H7 (cell line): ENCODE measurements at regions not wholly inside any gene's neighbourhood (a gene's known extent, or its start where the extent isn't known, plus 50 kb on each side); places are given as distances from the start of the nearest gene placed in this dataset.
A peak's percentile ranks its signal among the peaks of the same experiment; 100 is the strongest.

ENCODE experiments used
- DNase-seq: peaks from one replicate; pipeline ENCODE4 v3.0.0; 2012
- H3K27me3 ChIP-seq: 2 replicates; pipeline ENCODE4 v1.6.0; 2011; ENCODE audit warnings: mild to moderate bottlenecking, low read length; ENCODE audit not compliant: control insufficient read depth, insufficient read depth
- H3K36me3 ChIP-seq: replicated peaks from 2 replicates; pipeline ENCODE4 v1.5.1; 2011; ENCODE audit warnings: low read length; ENCODE audit not compliant: control insufficient read depth, insufficient read depth
- H3K4me3 ChIP-seq: 2 replicates; pipeline ENCODE4 v1.5.1; 2011; ENCODE audit warnings: low read depth, mild to moderate bottlenecking, control low read depth, low read length, moderate library complexity; ENCODE audit not compliant: insufficient read depth

DNA sequence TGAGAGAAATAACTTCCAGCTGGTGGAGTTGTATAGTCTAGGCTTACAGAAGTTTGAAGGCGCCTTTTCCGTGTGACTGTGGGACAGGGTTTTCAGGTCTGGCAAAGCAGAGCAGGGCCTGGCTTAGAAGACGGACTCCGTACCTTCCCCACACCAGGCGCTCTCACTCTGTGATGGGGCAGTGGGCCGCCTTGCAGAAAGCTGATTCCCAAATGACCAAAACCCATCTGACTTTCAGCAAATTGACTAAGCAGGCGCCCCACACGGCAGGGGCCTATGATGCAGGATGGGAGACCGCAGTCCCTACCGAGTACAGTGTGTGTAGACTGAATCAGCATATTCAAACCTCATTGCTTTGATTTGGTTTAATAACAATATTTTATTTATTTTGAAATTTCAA is 85.8 kb upstream of the TMEM45B start:
- no peak overlapping the region for H3K4me3 ChIP-seq
- H3K36me3 ChIP-seq = no peaks in the 10 kb centered on the region
- H3K27me3 ChIP-seq = no peaks in the 10 kb centered on the region
- no peak for DNase-seq

DNA sequence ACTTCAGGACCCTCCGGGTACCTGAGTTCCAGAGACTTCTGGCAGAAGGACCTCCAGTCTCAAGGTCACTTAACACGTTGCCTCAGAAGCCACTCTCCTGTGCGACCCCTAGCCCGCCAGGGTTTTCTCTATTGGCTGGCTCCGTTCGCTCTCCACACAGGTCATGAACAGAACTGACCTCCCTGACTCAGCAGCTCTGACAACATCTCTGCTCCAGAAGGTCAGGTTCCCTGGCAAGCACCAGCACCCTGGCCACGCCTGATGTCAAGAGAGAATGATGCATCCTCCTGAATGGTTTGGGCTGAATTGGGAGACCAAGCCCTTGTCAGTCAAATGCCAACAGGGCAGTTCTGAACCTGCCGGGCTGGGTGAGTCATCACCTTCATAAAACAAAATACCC is 84.3 kb upstream of the TMEM45B start:
- H3K27me3 ChIP-seq = no peaks in the 10 kb centered on the region
- H3K36me3 ChIP-seq = no peaks in the 10 kb centered on the region
- no peak overlapping the region for H3K4me3 ChIP-seq
- no peak for DNase-seq

DNA sequence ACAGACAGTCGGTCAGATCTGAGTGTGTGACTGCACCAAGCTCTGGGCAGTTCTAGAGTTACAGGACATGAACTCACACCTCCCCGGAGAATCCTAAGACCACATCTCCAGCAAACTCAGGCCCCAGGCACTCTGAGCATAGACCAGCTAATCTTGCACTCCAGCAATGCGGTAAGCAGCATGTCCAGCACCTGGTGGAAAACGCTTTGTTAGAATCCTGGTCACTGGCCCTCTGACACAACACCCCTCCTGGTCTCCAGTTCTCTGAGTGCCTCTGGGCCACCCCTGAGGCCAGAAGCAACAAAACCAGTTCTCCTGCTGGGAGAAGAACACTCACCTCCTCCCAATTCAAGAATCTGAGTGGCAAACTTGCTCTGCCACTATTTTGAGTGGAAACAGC is 82.7 kb upstream of the TMEM45B start:
- Histone ChIP-seq H3K27me3 (no peaks in the 10 kb centered on the region), H3K4me3 (no peak overlapping the region), H3K36me3 (no peaks in the 10 kb centered on the region)
- DNase-seq = no peak

DNA sequence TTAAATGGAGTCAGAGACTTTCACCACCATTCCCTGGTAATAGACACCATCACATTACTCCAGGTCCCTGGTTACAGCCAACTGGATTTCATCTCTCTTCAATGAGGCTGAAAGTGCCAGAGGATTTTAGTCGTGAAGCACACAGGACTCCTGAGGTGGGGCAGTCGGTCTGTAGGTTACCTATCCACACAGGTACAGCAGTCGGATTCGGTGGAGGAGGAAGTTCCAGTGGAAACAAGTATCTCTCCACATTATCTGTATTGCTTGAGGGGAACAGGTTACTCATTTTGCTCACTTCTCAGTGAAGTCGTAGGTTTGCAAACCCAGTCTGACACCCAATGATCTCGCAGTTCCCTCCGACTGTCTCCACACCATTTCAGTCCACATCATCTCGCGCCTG is 82.3 kb upstream of the TMEM45B start:
- H3K4me3 ChIP-seq = no peak overlapping the region
- H3K27me3 ChIP-seq = no peaks in the 10 kb centered on the region
- DNase-seq = no peak
- H3K36me3 ChIP-seq = no peaks in the 10 kb centered on the region

DNA sequence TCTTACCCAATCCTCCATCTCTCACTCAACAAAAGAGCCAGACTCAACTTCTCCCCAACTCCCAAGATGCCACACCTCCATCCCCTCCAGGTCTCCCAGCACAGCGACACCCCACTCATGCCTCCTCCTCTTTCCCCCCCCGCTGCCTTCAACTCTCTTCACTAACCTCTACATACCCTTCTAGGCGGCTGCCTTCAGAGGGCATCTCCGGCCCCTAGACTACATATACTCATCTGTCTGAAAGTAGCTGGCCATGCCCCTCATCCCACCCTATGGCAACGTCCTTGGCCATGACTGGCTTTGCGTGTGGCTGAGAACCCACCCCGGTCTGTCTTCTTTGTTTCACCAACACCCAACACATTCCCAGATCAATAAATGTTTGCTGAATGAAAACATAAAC is 81.7 kb upstream of the TMEM45B start:
- DNase-seq = no peak
- Histone ChIP-seq H3K36me3 (no peaks in the 10 kb centered on the region), H3K4me3 (no peak overlapping the region), H3K27me3 (no peaks in the 10 kb centered on the region)

DNA sequence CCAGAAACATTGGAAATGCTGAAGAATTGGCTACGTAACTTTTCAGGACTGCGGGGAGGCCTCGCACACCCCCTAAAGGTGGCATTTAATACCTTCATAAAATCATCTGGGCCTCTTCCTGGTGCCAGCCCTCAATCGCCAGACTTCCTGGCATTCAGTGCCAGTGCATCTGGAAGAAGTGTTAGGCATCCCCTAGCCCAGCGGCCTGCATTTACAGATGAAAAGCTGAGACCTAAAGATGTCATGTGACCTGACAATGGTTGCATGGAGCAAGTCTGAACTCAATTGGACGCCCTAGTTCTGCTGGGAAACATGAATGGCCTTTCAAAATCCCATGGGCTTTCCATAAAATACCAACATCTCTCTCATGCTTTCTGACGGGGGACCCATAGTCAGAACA is 81.0 kb upstream of the TMEM45B start:
- H3K27me3 ChIP-seq = no peaks in the 10 kb centered on the region
- H3K36me3 ChIP-seq = no peaks in the 10 kb centered on the region
- no peak overlapping the region for H3K4me3 ChIP-seq
- no peak for DNase-seq

DNA sequence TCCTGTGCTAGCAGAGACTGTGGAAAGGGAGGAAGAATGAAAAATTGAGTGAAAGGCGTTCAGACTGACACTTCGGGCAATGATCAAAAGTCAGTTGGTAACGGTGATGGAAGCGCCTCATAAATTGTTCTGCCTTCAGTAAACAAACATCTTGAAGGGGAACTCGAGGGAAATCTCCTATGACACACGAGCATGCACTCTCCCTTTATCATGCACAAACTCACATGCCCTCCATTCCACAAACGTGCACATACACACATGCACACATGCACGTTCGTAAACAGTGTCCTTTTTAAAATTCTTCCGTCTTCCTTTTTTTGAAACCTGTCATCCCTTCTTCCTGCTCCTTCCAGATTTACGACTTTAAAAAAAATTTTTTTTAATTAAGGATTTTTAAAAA is 77.8 kb upstream of the TMEM45B start:
- DNase-seq = no peak
- H3K4me3 ChIP-seq = no peak overlapping the region
- H3K27me3 ChIP-seq = no peaks in the 10 kb centered on the region
- no peaks in the 10 kb centered on the region for H3K36me3 ChIP-seq

DNA sequence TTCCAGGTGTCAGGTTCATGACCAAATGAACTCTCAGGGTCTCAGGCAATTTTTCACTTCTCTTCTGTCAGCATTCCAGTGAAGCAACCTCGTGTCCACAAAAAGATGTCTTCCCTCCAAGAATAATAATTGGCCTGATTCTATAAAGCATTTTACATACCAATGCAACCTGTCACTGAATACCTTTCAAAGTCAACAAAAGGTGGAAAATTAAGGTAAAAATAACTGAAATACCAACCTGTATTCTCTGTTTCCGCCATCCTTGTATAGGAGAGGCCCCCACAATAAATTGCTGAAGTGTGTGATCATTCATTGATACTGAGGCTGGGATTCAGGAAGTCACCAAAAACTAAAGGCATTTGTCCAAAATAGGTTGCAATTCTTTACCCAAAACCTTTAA is 77.4 kb upstream of the TMEM45B start:
- no peak for DNase-seq
- Histone ChIP-seq H3K4me3 (no peak overlapping the region), H3K27me3 (no peaks in the 10 kb centered on the region), H3K36me3 (no peaks in the 10 kb centered on the region)

DNA sequence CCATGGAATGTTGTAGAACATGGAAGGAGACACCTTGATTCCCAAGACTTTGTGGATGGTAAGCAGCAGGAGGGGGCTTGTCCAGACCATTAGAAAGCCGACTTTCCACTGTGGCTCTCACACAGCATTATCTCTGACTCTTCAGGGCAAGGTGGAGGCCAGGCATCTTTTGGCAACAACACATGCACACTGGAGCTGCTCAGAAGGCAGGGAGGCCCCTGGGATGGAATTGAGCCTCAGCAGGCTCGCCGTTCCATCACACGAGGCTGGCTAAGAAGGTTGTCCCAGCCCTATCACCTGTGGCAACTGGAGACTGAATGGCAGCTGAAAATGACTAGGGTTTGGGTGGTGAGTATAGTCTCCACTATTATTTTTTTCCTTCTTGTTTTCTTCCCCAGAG is 76.3 kb upstream of the TMEM45B start:
- no peak overlapping the region for H3K4me3 ChIP-seq
- DNase-seq = no peak

DNA sequence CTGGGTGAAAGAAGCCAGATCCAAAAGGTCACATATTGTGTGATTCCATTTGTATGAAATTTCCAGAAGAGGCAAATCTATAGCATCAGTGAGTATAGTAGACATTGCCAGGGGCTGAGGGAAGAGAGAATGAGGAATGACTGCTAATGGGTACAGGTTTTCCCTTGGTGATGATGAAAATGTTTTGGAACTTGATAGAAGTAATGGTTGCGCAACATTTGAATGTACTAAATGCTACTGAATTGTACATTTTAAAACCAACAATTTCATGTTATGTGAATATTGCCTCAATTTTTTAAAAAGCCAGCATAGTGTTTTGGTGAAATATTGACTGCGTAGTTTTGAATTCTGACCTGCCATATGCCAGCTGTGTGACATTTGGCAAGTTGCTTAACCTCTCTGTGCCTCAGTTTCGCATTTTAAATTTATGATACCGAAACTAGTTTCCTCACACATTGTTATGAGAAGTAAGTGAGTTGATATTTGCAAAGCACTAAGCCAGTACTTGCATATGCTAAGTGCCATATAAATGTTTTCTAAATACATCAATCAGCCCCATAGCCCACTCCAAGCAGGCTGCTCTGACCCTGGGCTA is 75.4 kb upstream of the TMEM45B start:
- no peaks in the 10 kb centered on the region for H3K36me3 ChIP-seq
- DNase-seq = no peak
- no peaks in the 10 kb centered on the region for H3K27me3 ChIP-seq
- H3K4me3 ChIP-seq = no peak overlapping the region

More for the DNA sequence above, 76.3 kb upstream of the TMEM45B start:
- Histone ChIP-seq H3K27me3 (no peaks in the 10 kb centered on the region), H3K36me3 (no peaks in the 10 kb centered on the region)

DNA sequence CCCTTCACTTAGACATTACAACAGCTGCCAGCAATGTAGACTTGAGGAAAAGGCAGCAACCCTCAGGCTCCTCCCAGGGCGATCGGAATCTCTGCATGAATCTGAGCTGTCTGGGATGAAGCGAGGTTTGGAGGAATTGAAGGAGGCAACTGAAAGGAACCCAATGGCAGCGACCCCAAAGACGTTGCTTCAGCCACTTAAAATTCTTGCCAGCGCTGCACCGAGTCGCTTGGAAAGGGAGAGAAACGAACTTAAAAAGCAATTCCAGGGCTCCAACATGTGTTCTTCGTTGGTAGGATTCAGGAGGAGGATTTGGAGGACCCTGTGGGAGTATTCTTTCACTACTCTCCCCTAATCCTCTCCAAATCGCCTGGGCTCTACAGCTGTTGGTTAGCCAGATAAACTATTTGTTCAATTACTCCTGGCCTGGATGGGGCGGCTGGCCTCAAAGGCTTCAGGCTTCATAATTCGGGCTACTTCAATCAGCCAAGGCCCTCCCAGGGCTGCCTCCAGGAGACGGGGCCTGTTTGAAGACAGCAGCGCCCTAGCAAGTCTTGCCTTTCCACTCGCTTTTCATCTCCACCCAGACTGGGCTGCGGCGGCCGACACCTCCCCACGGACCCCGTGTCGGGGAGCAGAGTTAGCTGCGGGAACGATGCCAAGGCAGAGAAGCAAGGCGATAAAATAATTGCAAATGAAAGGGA is 72.4 kb upstream of the TMEM45B start:
- DNase-seq = no peak
- Histone ChIP-seq H3K4me3 (no peak overlapping the region), H3K27me3 (no peaks in the 10 kb centered on the region), H3K36me3 (no peaks in the 10 kb centered on the region)

DNA sequence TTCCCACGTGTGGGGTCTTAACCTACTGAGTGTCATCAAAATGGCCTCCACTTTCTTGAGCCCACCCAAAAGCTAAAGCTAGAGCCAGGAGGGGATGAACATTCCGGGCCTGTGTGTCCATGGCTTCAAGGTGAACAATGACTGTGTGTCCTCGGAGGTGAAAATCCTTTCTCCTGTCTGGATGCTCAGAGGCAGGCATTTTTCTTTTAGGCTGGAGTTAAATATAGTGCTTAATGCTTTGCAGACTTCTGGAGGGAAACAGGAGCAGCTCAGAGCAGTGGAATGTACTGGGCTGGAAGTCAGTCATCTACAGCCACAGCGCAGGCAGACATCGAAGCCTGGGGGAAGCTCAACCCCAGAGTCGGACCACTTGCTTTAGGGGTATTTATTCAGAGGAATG is 68.6 kb upstream of the TMEM45B start:
- H3K36me3 ChIP-seq = no peaks in the 10 kb centered on the region
- H3K4me3 ChIP-seq = no peak overlapping the region
- DNase-seq = no peak
- H3K27me3 ChIP-seq = peaks cover 3% of the 10 kb centered on the region

DNA sequence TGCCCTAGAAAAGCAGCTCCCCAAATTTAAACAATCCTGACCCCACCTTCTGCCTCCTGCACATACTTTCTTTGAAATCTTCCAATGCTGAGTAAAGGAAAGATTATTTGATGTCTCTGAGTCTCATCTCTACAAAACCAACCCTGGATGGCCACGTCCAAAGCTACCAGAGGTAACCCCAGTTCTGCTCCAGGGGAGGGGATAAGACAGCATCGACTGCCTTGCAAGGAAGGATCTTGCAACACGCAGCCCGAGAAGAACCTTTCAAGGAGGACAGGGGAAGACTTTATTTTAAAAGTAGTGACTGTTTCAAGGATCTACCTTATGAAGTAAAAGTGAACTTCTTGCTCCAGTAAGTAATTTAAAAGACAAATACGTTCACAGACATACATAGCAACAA is 66.5 kb upstream of the TMEM45B start:
- DNase-seq = no peak
- Histone ChIP-seq H3K4me3 (no peak overlapping the region), H3K27me3 (peaks cover 3% of the 10 kb centered on the region), H3K36me3 (no peaks in the 10 kb centered on the region)

DNA sequence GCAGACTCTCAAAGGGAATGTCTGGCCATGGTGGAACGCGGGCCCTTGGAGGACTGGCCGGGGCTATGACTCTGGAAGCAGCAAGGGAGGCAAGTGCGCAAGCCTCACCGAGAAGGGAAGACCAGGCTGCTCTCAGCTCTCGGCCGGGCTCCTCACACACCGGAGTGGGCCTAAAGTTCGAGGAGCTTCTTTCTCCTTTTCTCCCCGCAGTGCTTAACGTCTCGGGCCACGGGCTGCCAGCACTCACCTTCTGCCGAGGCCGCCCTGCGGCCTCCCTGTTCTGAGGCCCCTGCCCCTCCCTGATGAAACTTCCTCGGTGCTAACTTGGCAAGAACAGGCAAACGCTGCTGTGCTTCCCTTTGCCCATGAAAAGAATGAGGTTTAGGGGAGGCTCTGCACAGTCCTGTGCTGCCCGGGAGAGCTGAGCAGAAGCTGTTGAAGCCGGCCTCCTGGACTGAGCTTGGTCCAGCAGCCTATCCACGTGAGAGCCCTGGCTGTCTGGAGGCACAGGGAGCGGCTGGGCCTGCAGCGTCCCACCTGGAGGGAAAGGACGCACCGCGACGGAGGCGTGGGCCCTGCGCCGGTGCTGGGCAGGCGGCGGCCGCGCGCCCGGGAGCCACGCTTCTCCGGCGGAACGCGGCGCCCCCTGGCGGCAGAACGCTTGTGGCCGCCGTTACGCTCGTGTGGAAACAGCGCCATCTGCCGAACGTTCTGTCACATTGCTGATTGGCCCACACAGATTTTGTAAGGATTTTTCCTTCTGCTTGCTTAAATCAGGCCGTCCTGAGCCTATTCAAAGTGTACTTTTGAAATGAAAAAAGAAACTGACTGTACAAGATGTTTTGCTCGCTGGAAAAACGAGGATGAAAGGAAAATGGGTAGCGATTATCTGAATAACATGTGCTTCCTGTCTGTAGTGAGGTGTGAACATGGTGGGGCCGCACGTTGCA is 65.0 kb upstream of the TMEM45B start:
- Histone ChIP-seq H3K27me3 (peaks cover 3% of the 10 kb centered on the region), H3K36me3 (no peaks in the 10 kb centered on the region), H3K4me3 (peak overlapping the region; percentile 12; the same call in 1 of the 2 replicates)
- peak; percentile 88 for DNase-seq

DNA sequence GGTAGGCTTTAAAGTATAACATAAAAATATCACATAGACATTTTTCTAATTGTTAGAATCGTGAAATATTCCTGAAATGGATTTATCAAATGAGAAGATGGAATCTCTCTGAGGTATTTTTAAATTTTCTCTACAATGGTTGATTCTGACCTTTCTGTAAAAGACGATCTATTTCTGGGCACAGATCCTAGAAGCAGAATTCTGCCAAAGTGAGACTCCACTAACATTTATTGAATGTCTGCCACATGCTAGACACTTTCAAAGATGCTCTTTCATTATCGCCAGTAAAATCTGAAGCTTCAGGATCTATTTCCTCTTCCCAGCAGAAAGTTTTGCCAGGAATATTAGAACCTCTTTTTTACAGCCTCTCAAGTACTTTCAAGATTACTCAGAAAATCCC is 64.1 kb upstream of the TMEM45B start:
- no peak overlapping the region for H3K4me3 ChIP-seq
- H3K27me3 ChIP-seq = peaks cover 3% of the 10 kb centered on the region
- no peak for DNase-seq
- H3K36me3 ChIP-seq = no peaks in the 10 kb centered on the region
